Mucosa of descending colon (tissue), 3 donors: ENCODE measurements at regions not wholly inside any gene's neighbourhood (a gene's known extent, or its start where the extent isn't known, plus 50 kb on each side); places are given as distances from the start of the nearest gene placed in this dataset.

ENCODE experiments used
- ATAC-seq: fragments of 200-7000 bp; cut with Tn5 transposase; one replicate; pipeline ENCODE4 v1.9.1; 2020; ENCODE audit warnings: mild to moderate bottlenecking, moderate library complexity
- DNase-seq, 3 donors: peaks; one replicate each; pipeline ENCODE4 v3.0.0-alpha.2; 2020
- H3K36me3 ChIP-seq: fragments of 200-600 bp; one replicate; pipeline ENCODE4 v1.8.0; 2021; ENCODE audit warnings: low read depth, mild to moderate bottlenecking
- H3K4me1 ChIP-seq: fragments of 200-600 bp; one replicate; pipeline ENCODE4 v1.8.0; 2021; ENCODE audit warnings: low read depth, mild to moderate bottlenecking
- H3K4me3 ChIP-seq: fragments of 200-600 bp; one replicate; pipeline ENCODE4 v1.8.0; 2021; ENCODE audit warnings: mild to moderate bottlenecking
- H3K9me3 ChIP-seq: fragments of 200-600 bp; one replicate; pipeline ENCODE4 v1.8.0; 2021; ENCODE audit warnings: mild to moderate bottlenecking
- intact Hi-C, 2 donors: fragments of 100-400 bp; cut with DNase I in 1 of 2; cut with micrococcal nuclease in 1 of 2; formaldehyde crosslinking; loops; one replicate each; pipeline versions ENCODE4 v1.11.0 to v1.11.1; 2022; cut with DNase I, micrococcal nuclease
- TF ChIP-seq, protein P1 (sequence below): fragments of 200-600 bp; IDR thresholded peaks from one replicate; pipeline ENCODE4 v1.8.0; 2022; ENCODE audit warnings: antibody characterized with exemption, mild to moderate bottlenecking
- donor health status: DM: no; HTN: no; CAD: no; lungs with moderate emphysema.
- donor health status: DM: no; HTN: no; CAD: no.
- donor health status: DM: no; HTN: yes; CAD: no.

- H3K4me1 ChIP-seq = no peaks in the 10 kb centered on the region
- H3K4me3 ChIP-seq = no peak overlapping the region
- no peaks in the 10 kb centered on the region for H3K36me3 ChIP-seq
- H3K9me3 ChIP-seq = no peaks in the 10 kb centered on the region
- ATAC-seq = no peak
- intact Hi-C loops = no loop called here
- TF ChIP-seq, protein P1, sequence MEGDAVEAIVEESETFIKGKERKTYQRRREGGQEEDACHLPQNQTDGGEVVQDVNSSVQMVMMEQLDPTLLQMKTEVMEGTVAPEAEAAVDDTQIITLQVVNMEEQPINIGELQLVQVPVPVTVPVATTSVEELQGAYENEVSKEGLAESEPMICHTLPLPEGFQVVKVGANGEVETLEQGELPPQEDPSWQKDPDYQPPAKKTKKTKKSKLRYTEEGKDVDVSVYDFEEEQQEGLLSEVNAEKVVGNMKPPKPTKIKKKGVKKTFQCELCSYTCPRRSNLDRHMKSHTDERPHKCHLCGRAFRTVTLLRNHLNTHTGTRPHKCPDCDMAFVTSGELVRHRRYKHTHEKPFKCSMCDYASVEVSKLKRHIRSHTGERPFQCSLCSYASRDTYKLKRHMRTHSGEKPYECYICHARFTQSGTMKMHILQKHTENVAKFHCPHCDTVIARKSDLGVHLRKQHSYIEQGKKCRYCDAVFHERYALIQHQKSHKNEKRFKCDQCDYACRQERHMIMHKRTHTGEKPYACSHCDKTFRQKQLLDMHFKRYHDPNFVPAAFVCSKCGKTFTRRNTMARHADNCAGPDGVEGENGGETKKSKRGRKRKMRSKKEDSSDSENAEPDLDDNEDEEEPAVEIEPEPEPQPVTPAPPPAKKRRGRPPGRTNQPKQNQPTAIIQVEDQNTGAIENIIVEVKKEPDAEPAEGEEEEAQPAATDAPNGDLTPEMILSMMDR = no peak
- DNase-seq = no peak
Measured at GRCh38 chr3:5616873-5617272, 429.4 kb downstream of the EDEM1 start.

- TF ChIP-seq, protein P1 = no peak
- H3K36me3 ChIP-seq = no peaks in the 10 kb centered on the region
- ATAC-seq = no peak
- intact Hi-C loops = no loop called here
- no peaks in the 10 kb centered on the region for H3K4me1 ChIP-seq
- no peaks in the 10 kb centered on the region for H3K9me3 ChIP-seq
- no peak overlapping the region for H3K4me3 ChIP-seq
- no peak for DNase-seq
Measured at GRCh38 chr3:5618170-5618569, 430.7 kb downstream of the EDEM1 start.

- TF ChIP-seq, protein P1 = no peak
- no peaks in the 10 kb centered on the region for H3K36me3 ChIP-seq
- ATAC-seq = no peak
Measured at GRCh38 chr3:5630406-5630805, 442.9 kb downstream of the EDEM1 start.

DNA sequence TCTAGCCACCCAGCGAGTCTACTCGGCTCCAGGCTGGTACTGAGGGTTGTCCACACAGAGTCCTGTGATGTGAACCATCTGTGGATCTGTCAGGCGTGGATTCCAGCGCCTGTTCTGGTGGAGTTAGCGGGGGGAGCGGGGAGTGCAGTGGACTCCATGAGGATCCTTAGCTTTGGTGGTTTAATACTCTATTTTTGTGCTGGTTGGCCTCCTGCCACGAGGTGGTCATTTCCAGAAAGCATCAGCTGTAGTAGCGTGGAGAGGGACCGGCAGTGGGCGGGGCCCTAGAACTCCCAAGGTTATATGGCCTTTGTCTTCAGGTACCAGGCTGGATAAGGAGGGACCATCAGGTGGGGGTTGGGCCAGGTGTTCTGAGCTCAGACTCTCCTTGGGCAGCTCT, 446.5 kb downstream of the EDEM1 start:
- no peak for ATAC-seq

More at GRCh38 chr3:5630406-5630805, 442.9 kb downstream of the EDEM1 start:
- DNase-seq = no peak
- Histone ChIP-seq H3K4me3 (no peak overlapping the region), H3K4me1 (no peaks in the 10 kb centered on the region), H3K9me3 (no peaks in the 10 kb centered on the region)
- intact Hi-C loops = no loop called here

DNA sequence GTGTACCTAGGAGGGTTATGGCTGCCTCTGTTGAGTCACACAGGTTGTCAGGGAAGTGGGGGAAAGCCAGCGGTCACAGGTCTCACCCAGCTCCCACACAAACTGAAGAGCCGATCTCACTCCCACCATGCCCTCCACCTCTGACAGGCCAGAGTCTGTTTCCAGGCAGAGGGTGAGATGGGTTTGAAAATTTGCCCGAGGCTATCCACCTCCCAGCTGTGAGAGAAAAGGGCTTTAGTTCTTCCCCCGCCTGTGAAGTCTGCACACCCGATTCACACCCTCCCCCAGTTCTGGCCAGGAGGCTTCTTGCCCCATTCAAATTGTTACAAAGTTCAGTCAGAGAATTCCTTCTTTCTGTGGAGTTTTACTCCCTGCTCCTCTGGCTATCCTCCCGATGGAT, 446.9 kb downstream of the EDEM1 start:
- TF ChIP-seq, protein P1 = no peak
- intact Hi-C loops = no loop called here
- Histone ChIP-seq H3K9me3 (peaks cover 3% of the 10 kb centered on the region), H3K4me3 (no peak overlapping the region), H3K4me1 (no peaks in the 10 kb centered on the region), H3K36me3 (no peaks in the 10 kb centered on the region)
- DNase-seq (no peak), ATAC-seq (no peak)

More for the DNA sequence above, 446.5 kb downstream of the EDEM1 start:
- Histone ChIP-seq H3K9me3 (peaks cover 3% of the 10 kb centered on the region), H3K36me3 (no peaks in the 10 kb centered on the region), H3K4me1 (no peaks in the 10 kb centered on the region), H3K4me3 (no peak overlapping the region)
- intact Hi-C loops = no loop called here
- DNase-seq = no peak
- TF ChIP-seq, protein P1 = no peak

- TF ChIP-seq, protein P1 = no peak
- Histone ChIP-seq H3K4me3 (no peak overlapping the region), H3K9me3 (peaks cover 3% of the 10 kb centered on the region), H3K36me3 (no peaks in the 10 kb centered on the region), H3K4me1 (no peaks in the 10 kb centered on the region)
- DNase-seq = no peak
- ATAC-seq = no peak
- intact Hi-C loops = no loop called here
Measured at GRCh38 chr3:5635746-5636145, 448.2 kb downstream of the EDEM1 start.
